ENCODE measurements at regions not wholly inside any gene's neighbourhood (a gene's known extent, or its start where the extent isn't known, plus 50 kb on each side); places are given as distances from the start of the nearest gene placed in this dataset.

DNA sequence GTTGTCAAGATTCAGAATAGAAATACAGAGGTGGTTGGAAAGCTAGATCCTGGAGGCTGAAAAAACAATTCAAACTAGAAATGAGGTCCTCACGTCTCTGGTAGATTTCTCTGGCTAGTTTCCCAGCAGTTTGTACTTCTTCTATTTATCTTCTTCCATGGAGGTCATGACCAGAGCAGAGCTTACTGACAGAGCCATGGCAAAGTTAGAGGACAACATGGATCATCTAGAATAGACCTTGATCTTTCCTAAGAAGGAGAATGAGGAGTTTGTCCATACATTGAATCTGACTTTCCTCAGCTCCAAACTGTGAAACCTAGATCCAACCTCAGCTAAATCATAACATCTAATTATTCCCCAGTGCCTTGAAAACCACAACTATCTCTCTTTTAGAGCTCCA is 900.8 kb upstream of the GOT2 start:
- TF ChIP-seq, protein P1, sequence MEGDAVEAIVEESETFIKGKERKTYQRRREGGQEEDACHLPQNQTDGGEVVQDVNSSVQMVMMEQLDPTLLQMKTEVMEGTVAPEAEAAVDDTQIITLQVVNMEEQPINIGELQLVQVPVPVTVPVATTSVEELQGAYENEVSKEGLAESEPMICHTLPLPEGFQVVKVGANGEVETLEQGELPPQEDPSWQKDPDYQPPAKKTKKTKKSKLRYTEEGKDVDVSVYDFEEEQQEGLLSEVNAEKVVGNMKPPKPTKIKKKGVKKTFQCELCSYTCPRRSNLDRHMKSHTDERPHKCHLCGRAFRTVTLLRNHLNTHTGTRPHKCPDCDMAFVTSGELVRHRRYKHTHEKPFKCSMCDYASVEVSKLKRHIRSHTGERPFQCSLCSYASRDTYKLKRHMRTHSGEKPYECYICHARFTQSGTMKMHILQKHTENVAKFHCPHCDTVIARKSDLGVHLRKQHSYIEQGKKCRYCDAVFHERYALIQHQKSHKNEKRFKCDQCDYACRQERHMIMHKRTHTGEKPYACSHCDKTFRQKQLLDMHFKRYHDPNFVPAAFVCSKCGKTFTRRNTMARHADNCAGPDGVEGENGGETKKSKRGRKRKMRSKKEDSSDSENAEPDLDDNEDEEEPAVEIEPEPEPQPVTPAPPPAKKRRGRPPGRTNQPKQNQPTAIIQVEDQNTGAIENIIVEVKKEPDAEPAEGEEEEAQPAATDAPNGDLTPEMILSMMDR (conservative IDR thresholded peaks at IDR 0.05; ENCODE audit: low read depth, low read length), result no peak
- TF ChIP-seq EZH2 (IDR thresholded peaks at IDR 0.05; ENCODE audit: low read length, unreplicated experiment), result no peak

Data from PC-3 (cell line).